ENCODE measurements at regions not wholly inside any gene's neighbourhood (a gene's known extent, or its start where the extent isn't known, plus 50 kb on each side); places are given as distances from the start of the nearest gene placed in this dataset.

DNA sequence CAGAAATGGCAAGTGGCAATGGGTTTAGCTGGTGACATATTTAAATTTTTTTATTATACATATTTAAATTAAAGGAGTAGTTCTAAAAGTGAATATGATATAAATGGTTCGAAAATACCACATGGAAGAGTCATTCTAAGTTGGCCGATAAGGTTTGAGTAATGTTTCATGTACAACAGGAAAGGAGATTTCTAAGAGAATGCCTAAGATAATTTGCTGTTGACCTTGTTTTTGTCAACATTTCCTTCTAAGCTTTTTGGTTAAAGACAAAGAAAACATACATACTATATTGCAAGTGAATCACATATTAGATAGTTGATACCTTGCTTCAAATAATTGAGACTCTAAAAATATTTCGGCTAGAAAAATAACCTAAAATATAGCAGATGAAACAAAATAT is 526.6 kb upstream of the SLIT2 start:
- TF ChIP-seq POLR2A (IDR thresholded peaks at IDR 0.05): no peak
- TF ChIP-seq, protein P1, sequence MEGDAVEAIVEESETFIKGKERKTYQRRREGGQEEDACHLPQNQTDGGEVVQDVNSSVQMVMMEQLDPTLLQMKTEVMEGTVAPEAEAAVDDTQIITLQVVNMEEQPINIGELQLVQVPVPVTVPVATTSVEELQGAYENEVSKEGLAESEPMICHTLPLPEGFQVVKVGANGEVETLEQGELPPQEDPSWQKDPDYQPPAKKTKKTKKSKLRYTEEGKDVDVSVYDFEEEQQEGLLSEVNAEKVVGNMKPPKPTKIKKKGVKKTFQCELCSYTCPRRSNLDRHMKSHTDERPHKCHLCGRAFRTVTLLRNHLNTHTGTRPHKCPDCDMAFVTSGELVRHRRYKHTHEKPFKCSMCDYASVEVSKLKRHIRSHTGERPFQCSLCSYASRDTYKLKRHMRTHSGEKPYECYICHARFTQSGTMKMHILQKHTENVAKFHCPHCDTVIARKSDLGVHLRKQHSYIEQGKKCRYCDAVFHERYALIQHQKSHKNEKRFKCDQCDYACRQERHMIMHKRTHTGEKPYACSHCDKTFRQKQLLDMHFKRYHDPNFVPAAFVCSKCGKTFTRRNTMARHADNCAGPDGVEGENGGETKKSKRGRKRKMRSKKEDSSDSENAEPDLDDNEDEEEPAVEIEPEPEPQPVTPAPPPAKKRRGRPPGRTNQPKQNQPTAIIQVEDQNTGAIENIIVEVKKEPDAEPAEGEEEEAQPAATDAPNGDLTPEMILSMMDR (IDR thresholded peaks at IDR 0.05): no peak

Measured in heart left ventricle (tissue), 13 donors.